HCT116 (cell line): ENCODE measurements at regions not wholly inside any gene's neighbourhood (a gene's known extent, or its start where the extent isn't known, plus 50 kb on each side); places are given as distances from the start of the nearest gene placed in this dataset.

Experiments
- CEBPB ChIP-seq: IDR thresholded peaks from 2 replicates; pipeline ENCODE4 v1.6.1; 2012; ENCODE audit warnings: low read depth
- CTCF ChIP-seq, 3 experiments: fragments of 200-600 bp in 1 of 3; sonication (generic) in 1 of 3; IDR thresholded peaks in 2 of 3; conservative IDR thresholded peaks in 1 of 3; 2 replicates each; pipeline ENCODE4 v1.5.1; 2012 to 2017; ENCODE audit warnings: low read depth in 2 of 3, low read length in 2 of 3, antibody characterized with exemption in 1 of 3, borderline replicate concordance in 1 of 3, control low read depth in 1 of 3, mild to moderate bottlenecking in 1 of 3, mixed read lengths in 1 of 3, mixed run types in 1 of 3, moderate library complexity in 1 of 3; ENCODE audit not compliant: insufficient read depth in 1 of 3
- EZH2 ChIP-seq: fragments of 200-600 bp; sonication (generic); IDR thresholded peaks from 2 replicates; pipeline ENCODE4 v1.6.1; 2017; ENCODE audit warnings: antibody characterized with exemption, mixed run types
- EZH2phosphoT487 ChIP-seq: fragments of 200-600 bp; IDR thresholded peaks from 2 replicates; pipeline ENCODE4 v1.6.1; 2018; ENCODE audit warnings: antibody characterized with exemption, borderline replicate concordance
- POLR2A ChIP-seq: IDR thresholded peaks from 2 replicates; pipeline ENCODE4 v1.7.0; 2011; ENCODE audit warnings: borderline replicate concordance; ENCODE audit not compliant: insufficient read depth, insufficient read length; ENCODE audit errors: extremely low read depth
- RAD21 ChIP-seq: IDR thresholded peaks from 2 replicates; pipeline ENCODE4 v1.6.1; 2012; ENCODE audit warnings: low read depth, mild to moderate bottlenecking
- REST ChIP-seq: IDR thresholded peaks from 2 replicates; pipeline ENCODE4 v1.6.1; 2012; ENCODE audit warnings: low read depth
- SIN3A ChIP-seq: IDR thresholded peaks from 2 replicates; pipeline ENCODE4 v1.6.1; 2012; ENCODE audit warnings: low read depth
- YY1 ChIP-seq: IDR thresholded peaks from 2 replicates; pipeline ENCODE4 v1.6.1; 2011; ENCODE audit warnings: low read length, low read depth, moderate library complexity, mild to moderate bottlenecking; ENCODE audit not compliant: insufficient replicate concordance; ENCODE audit errors: extremely low read depth

GRCh38 chr15:69656271-69657030 is 203.8 kb downstream of the RPLP1 start:
- no peak for TF ChIP-seq YY1
- TF ChIP-seq EZH2: no peak
- no peak for TF ChIP-seq CTCF (IDR thresholded peaks at IDR 0.05 in 2 of 3, conservative IDR thresholded peaks at IDR 0.05 in 1 of 3; ENCODE audit: borderline replicate concordance in 1 of 3, insufficient read depth in 1 of 3, low read depth in 2 of 3, low read length in 2 of 3)
- no peak for TF ChIP-seq EZH2phosphoT487
- no peak for TF ChIP-seq REST
- TF ChIP-seq CEBPB: no peak
- TF ChIP-seq SIN3A: no peak
- no peak for TF ChIP-seq RAD21
- TF ChIP-seq POLR2A: no peak
